ENCODE measurements at regions not wholly inside any gene's neighbourhood (a gene's known extent, or its start where the extent isn't known, plus 50 kb on each side); places are given as distances from the start of the nearest gene placed in this dataset.

GRCh38 chr9:633461-633860 is 208.0 kb upstream of the DMRT1 start:
- DNase-seq (ENCODE audit: low spot score), result no peak
- CTCF ChIA-PET, result interaction anchor here (0.7 kb wide), 1 partner anchor 14 kb away, joined by 4 read pairs; no protein-coding TSS in a partner anchor
- H3K27ac ChIP-seq, result no peak overlapping the region
- POLR2A ChIA-PET (ENCODE audit: low non-redundant PET), result no interaction called here
- no peak for TF ChIP-seq CTCF (conservative IDR thresholded peaks at IDR 0.05; ENCODE audit: low read depth)

- DNase-seq (ENCODE audit: low spot score), result no peak
- no peak for TF ChIP-seq CTCF (conservative IDR thresholded peaks at IDR 0.05; ENCODE audit: low read depth)
- ChIA-PET POLR2A (ENCODE audit: low non-redundant PET) (no interaction called here), CTCF (no interaction called here)
- H3K27ac ChIP-seq, result no peak overlapping the region
These were observed 204.4 kb upstream of the DMRT1 start for GRCh38 chr9:636931-637591.

GRCh38 chr9:638152-638551 is 203.3 kb upstream of the DMRT1 start:
- no peak for TF ChIP-seq CTCF (conservative IDR thresholded peaks at IDR 0.05; ENCODE audit: low read depth)
- H3K27ac ChIP-seq, result no peak overlapping the region
- DNase-seq (ENCODE audit: low spot score), result no peak
- ChIA-PET POLR2A (ENCODE audit: low non-redundant PET) (no interaction called here), CTCF (no interaction called here)

- no peak for DNase-seq (ENCODE audit: low spot score)
- TF ChIP-seq CTCF (conservative IDR thresholded peaks at IDR 0.05; ENCODE audit: low read depth), result no peak
- POLR2A ChIA-PET (ENCODE audit: low non-redundant PET), result no interaction called here
- CTCF ChIA-PET, result no interaction called here
- H3K27ac ChIP-seq, result no peak overlapping the region
These were observed 199.5 kb upstream of the DMRT1 start for GRCh38 chr9:642014-642413.

GRCh38 chr9:643966-644365 is 197.5 kb upstream of the DMRT1 start:
- POLR2A ChIA-PET (ENCODE audit: low non-redundant PET), result no interaction called here

GRCh38 chr9:647522-647921 is 194.0 kb upstream of the DMRT1 start:
- ChIA-PET CTCF (interaction anchor here (0.6 kb wide), 2 partner anchors 14 to 92 kb away, joined by 4 to 9 read pairs; no protein-coding TSS in a partner anchor), POLR2A (ENCODE audit: low non-redundant PET) (no interaction called here)
- no peak for DNase-seq (ENCODE audit: low spot score)
- no peak for TF ChIP-seq CTCF (conservative IDR thresholded peaks at IDR 0.05; ENCODE audit: low read depth)
- H3K27ac ChIP-seq, result no peak overlapping the region

More at GRCh38 chr9:643966-644365, 197.5 kb upstream of the DMRT1 start:
- DNase-seq (ENCODE audit: low spot score), result no peak
- no peak overlapping the region for H3K27ac ChIP-seq
- CTCF ChIA-PET, result no interaction called here
- no peak for TF ChIP-seq CTCF (conservative IDR thresholded peaks at IDR 0.05; ENCODE audit: low read depth)
